GM19397 (cell line): ENCODE measurements at regions not wholly inside any gene's neighbourhood (a gene's known extent, or its start where the extent isn't known, plus 50 kb on each side); places are given as distances from the start of the nearest gene placed in this dataset.
"Not testable (repeated sequence)": the region's sequence is repeated elsewhere in the genome, so short reads cannot be mapped to it uniquely, and the experiment has no call there.

Experiments used
- ATAC-seq: cut with Tn5 transposase; IDR thresholded peaks from one replicate; pipeline ENCODE4 v1.9.1; 2021; ENCODE audit warnings: mild to moderate bottlenecking, moderate library complexity; ENCODE audit not compliant: unreplicated experiment

GRCh38 chr7:124177891-124178290, 145.0 kb upstream of the TMEM229A start:
- no peak for ATAC-seq

GRCh38 chr7:124171812-124172211, 138.9 kb upstream of the TMEM229A start:
- ATAC-seq = not testable (repeated sequence)

- no peak for ATAC-seq
Measured at GRCh38 chr7:124171068-124171467, 138.2 kb upstream of the TMEM229A start.

- no peak for ATAC-seq
Measured at GRCh38 chr7:124168616-124169015, 135.7 kb upstream of the TMEM229A start.

GRCh38 chr7:124162667-124163066, 129.8 kb upstream of the TMEM229A start:
- no peak for ATAC-seq

- ATAC-seq = no peak
Measured at GRCh38 chr7:124155432-124156022, 122.7 kb upstream of the TMEM229A start.

GRCh38 chr7:124152859-124153692, 120.2 kb upstream of the TMEM229A start:
- no peak for ATAC-seq

GRCh38 chr7:124137664-124138063, 104.8 kb upstream of the TMEM229A start:
- no peak for ATAC-seq

GRCh38 chr7:124124201-124124600, 91.3 kb upstream of the TMEM229A start:
- no peak for ATAC-seq

- ATAC-seq = no peak
Measured at GRCh38 chr7:124120911-124121310, 88.0 kb upstream of the TMEM229A start.

- no peak for ATAC-seq
Measured at GRCh38 chr7:124113045-124113444, 80.2 kb upstream of the TMEM229A start.

GRCh38 chr7:124106575-124106974, 73.7 kb upstream of the TMEM229A start:
- ATAC-seq = no peak

- ATAC-seq = no peak
Measured at GRCh38 chr7:124101173-124101768, 68.4 kb upstream of the TMEM229A start.

- ATAC-seq = no peak
Measured at GRCh38 chr7:124100190-124100589, 67.3 kb upstream of the TMEM229A start.

- not testable (repeated sequence) for ATAC-seq
Measured at GRCh38 chr7:124099585-124099984, 66.7 kb upstream of the TMEM229A start.

GRCh38 chr7:124089621-124090020, 56.8 kb upstream of the TMEM229A start:
- ATAC-seq = no peak

GRCh38 chr7:124088590-124088989, 55.7 kb upstream of the TMEM229A start:
- ATAC-seq = no peak

- no peak for ATAC-seq
Measured at GRCh38 chr7:124086843-124087242, 54.0 kb upstream of the TMEM229A start.

GRCh38 chr7:124085179-124085578, 52.3 kb upstream of the TMEM229A start:
- ATAC-seq = no peak

- no peak for ATAC-seq
Measured at GRCh38 chr7:124084024-124084423, 51.2 kb upstream of the TMEM229A start.
